Heart left ventricle (tissue), 16 donors: ENCODE measurements at regions not wholly inside any gene's neighbourhood (a gene's known extent, or its start where the extent isn't known, plus 50 kb on each side); places are given as distances from the start of the nearest gene placed in this dataset.

Experiments used
- ATAC-seq, 4 donors: fragments of 200-7000 bp; cut with Tn5 transposase; one replicate each; pipeline ENCODE4 v1.9.1; 2020 to 2022; ENCODE audit warnings: moderate library complexity in 4 of 4, mild to moderate bottlenecking in 3 of 4, moderate number of reproducible peaks in 1 of 4
- DNase-seq, 5 donors: peaks; one replicate each; pipeline ENCODE4 v3.0.0-alpha.2; 2020
- H3K27ac ChIP-seq, 12 donors: fragments of 200-600 bp; sonication (generic) in 4 of 12; one replicate each; pipeline versions ENCODE4 v1.5.0 to v1.8.0; 2016 to 2022; ENCODE audit warnings: mild to moderate bottlenecking in 2 of 12
- H3K27me3 ChIP-seq, 9 donors: fragments of 200-600 bp; sonication (generic) in 2 of 9; one replicate each; pipeline versions ENCODE4 v1.5.1 to v1.8.0; 2016 to 2022; ENCODE audit warnings: mild to moderate bottlenecking in 3 of 9
- H3K36me3 ChIP-seq, 9 donors: fragments of 200-600 bp; sonication (generic) in 2 of 9; one replicate each; pipeline versions ENCODE4 v1.5.0 to v1.8.0; 2018 to 2022; ENCODE audit warnings: mild to moderate bottlenecking in 2 of 9
- H3K4me1 ChIP-seq, 12 donors: fragments of 200-600 bp; sonication (generic) in 4 of 12; one replicate each; pipeline versions ENCODE4 v1.5.0 to v1.8.0; 2016 to 2022; ENCODE audit warnings: mild to moderate bottlenecking in 3 of 12
- H3K4me3 ChIP-seq, 12 donors: fragments of 200-600 bp; sonication (generic) in 4 of 12; one replicate each; pipeline versions ENCODE4 v1.5.0 to v1.8.0; 2017 to 2022; ENCODE audit warnings: mild to moderate bottlenecking in 9 of 12, moderate library complexity in 4 of 12
- H3K9me3 ChIP-seq, 12 donors: fragments of 200-600 bp; sonication (generic) in 4 of 12; one replicate each; pipeline versions ENCODE4 v1.5.0 to v1.8.0; 2016 to 2022; ENCODE audit warnings: mild to moderate bottlenecking in 1 of 12
- CTCF ChIP-seq, 12 donors: fragments of 200-600 bp; sonication (generic) in 4 of 12; IDR thresholded peaks; one replicate each; pipeline versions ENCODE4 v1.5.0 to v1.8.0; 2018 to 2022; ENCODE audit warnings: antibody characterized with exemption in 12 of 12, mild to moderate bottlenecking in 5 of 12
- POLR2A ChIP-seq, 2 donors: fragments of 450-650 bp; IDR thresholded peaks; one replicate each; pipeline ENCODE4 v1.6.1; 2017; ENCODE audit warnings: antibody characterized with exemption in 2 of 2, mild to moderate bottlenecking in 2 of 2, moderate library complexity in 2 of 2
- WGBS, 4 donors: extraction: QIAGEN DNeasy Blood & Tissue Kit in 2 of 4; methylation state at CpG; one replicate each; pipeline versions ENCODE4 v1.1.5 to v1.1.7; 2013 to 2018; 5-methylcytosine and 5-hydroxymethylcytosine counted together
- intact Hi-C, 10 donors: fragments of 100-400 bp; cut with DNase I; formaldehyde crosslinking; loops; one replicate each; pipeline versions ENCODE4 v1.11.1 to v1.14.2; 2022
- donor health status: ischemic (EF 13 %, LVEDD 7.1; RV severe dilation, severe dysfunction).
- donor health status: healthy with polysubstance abuse.
- donor health status: DM: no; HTN: yes; CAD: no.
- donor health status: DM: no; HTN: no; CAD: no.
- donor health status: ischemic (EF 25% LVEDD 6.9; RV normal size, moderate dysfunction).
- donor health status: ischemic (EF 25% LVEDD 5.7; RV mildly dilated, moderate dysfunction).
- donor health status: healthy.
- donor health status: DM: yes; HTN: yes; CAD: no.
- donor health status: ischemic (EF 35%, LVEDD 5.7; RV mildly dilated, moderate dysfunction).
- donor health status: nonischemic (EF 11% LVEDD 7.7; RV severe dilation, severe dysfunction).
- donor health status: DM: yes; HTN: yes; CAD: no.
- donor health status: PGD.
- donor health status: ischemic (EF 29% LVEDD 5.4; RV normal size, mild dysfunction).
- donor health status: nonischemic (EF 23%, LVEDD 6.1; RV moderate dilation, normal function).

DNA sequence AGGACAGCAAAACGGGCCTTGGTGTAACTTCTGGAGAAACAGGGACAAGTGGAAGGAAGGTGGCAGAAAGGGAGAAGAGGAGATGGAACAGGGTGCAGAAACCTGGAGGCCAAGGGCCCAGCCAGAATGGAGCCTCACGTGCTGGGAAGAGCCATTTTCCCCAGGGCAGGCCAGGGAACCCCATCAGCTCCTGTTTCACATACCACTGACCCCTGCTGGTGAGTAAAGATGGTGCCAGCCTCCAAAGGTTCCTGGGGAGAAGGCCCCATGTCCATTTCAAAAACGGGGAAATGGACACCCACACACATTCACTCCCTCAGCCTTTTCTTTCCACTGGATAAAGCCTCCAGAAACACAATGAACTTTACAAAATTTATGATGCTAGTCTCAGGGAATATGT, 57.6 kb upstream of the JUN start:
- H3K27me3 ChIP-seq, result no peaks in the 10 kb centered on the region
- H3K4me1 ChIP-seq, result peaks cover 0 to 5% (median 0%) of the 10 kb centered on the region in 12 donors
- H3K36me3 ChIP-seq, result no peaks in the 10 kb centered on the region
- DNase-seq (no peak), ATAC-seq (no peak)
- TF ChIP-seq CTCF (IDR thresholded peaks at IDR 0.05) (peak in 9 of 12 donors; percentile 11 to 38 (median 21)), POLR2A (IDR thresholded peaks at IDR 0.05) (no peak)
- H3K27ac ChIP-seq, result no peak overlapping the region
- H3K9me3 ChIP-seq, result no peaks in the 10 kb centered on the region
- H3K4me3 ChIP-seq, result no peak overlapping the region
- 83 to 91% (median 90%) methylated on average over 3 of the region's 3 CpGs for WGBS, 4 donors
- intact Hi-C loops, result no loop called here

DNA sequence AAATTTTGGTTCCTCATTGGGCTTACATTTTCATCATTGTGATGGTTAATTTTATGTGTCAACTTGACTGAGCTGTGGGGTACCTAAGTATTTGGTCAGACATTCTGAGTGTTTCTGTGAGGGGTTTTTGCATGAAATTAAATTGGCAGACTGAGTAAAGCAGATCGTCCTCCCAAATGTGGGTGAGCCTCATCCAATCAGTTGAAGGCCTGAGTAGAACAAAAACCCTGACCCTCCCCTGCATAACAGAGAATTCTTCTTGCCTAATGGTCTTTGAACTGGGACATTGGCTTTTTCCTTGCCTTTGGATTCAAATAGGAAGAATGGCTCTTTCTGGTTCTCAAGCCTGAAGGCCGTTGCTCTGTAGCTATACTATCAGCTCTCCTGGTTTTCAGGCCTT, 59.1 kb upstream of the JUN start:
- 97 to 100% (median 98%) methylated on average over 2 of the region's 2 CpGs for WGBS, 4 donors
- Histone ChIP-seq H3K36me3 (no peaks in the 10 kb centered on the region), H3K27ac (no peak overlapping the region), H3K4me1 (peaks cover 0 to 4% (median 0%) of the 10 kb centered on the region in 12 donors), H3K4me3 (no peak overlapping the region), H3K9me3 (no peaks in the 10 kb centered on the region), H3K27me3 (no peaks in the 10 kb centered on the region)
- TF ChIP-seq POLR2A (IDR thresholded peaks at IDR 0.05) (no peak), CTCF (IDR thresholded peaks at IDR 0.05) (no peak)
- intact Hi-C loops, result no loop called here
- ATAC-seq, result no peak
- DNase-seq, result no peak

GRCh38 chr1:58844176-58844575, 60.3 kb upstream of the JUN start:
- intact Hi-C loops, result no loop called here
- Histone ChIP-seq H3K4me3 (no peak overlapping the region), H3K4me1 (peaks cover 0 to 17% (median 7%) of the 10 kb centered on the region in 12 donors), H3K9me3 (no peaks in the 10 kb centered on the region), H3K36me3 (no peaks in the 10 kb centered on the region), H3K27me3 (no peaks in the 10 kb centered on the region), H3K27ac (no peak overlapping the region)
- WGBS, 4 donors, result 93 to 100% (median 99%) methylated on average over 1 of the region's 1 CpG
- ATAC-seq (no peak), DNase-seq (no peak)
- no peak for TF ChIP-seq CTCF (IDR thresholded peaks at IDR 0.05)
- TF ChIP-seq POLR2A (IDR thresholded peaks at IDR 0.05), result no peak

DNA sequence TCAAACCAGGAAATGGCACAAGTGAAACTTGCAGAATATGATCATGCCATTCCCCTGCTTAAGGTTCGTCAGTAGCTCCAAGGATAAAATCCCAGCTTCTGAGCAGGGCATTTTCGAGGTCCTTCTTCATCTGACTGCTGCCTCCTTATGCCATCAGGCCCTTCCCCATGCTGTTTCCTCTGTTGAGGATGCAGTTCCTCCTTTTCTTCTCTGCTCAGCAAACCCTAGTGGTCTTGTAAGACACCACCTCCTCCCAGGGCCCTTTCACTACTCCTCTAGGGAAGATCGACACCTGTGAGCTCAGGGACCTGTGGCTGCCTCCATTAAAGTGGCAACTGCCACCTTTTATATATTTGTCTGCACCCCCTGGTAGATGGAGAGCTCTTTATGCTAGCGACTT, 62.1 kb upstream of the JUN start:
- H3K4me3 ChIP-seq, result no peak overlapping the region
- intact Hi-C loops, result no loop called here
- no peak overlapping the region for H3K27ac ChIP-seq
- WGBS, 4 donors, result 92 to 97% (median 94%) methylated on average over 4 of the region's 4 CpGs
- DNase-seq, result no peak
- no peak for ATAC-seq
- no peaks in the 10 kb centered on the region for H3K36me3 ChIP-seq
- H3K4me1 ChIP-seq, result peaks cover 0 to 24% (median 11%) of the 10 kb centered on the region in 12 donors
- no peaks in the 10 kb centered on the region for H3K9me3 ChIP-seq
- no peaks in the 10 kb centered on the region for H3K27me3 ChIP-seq
- no peak for TF ChIP-seq CTCF (IDR thresholded peaks at IDR 0.05)
- no peak for TF ChIP-seq POLR2A (IDR thresholded peaks at IDR 0.05)
